ENCODE measurements at regions not wholly inside any gene's neighbourhood (a gene's known extent, or its start where the extent isn't known, plus 50 kb on each side); places are given as distances from the start of the nearest gene placed in this dataset.
"Not testable (repeated sequence)": the region's sequence is repeated elsewhere in the genome, so short reads cannot be mapped to it uniquely, and the experiment has no call there.

DNA sequence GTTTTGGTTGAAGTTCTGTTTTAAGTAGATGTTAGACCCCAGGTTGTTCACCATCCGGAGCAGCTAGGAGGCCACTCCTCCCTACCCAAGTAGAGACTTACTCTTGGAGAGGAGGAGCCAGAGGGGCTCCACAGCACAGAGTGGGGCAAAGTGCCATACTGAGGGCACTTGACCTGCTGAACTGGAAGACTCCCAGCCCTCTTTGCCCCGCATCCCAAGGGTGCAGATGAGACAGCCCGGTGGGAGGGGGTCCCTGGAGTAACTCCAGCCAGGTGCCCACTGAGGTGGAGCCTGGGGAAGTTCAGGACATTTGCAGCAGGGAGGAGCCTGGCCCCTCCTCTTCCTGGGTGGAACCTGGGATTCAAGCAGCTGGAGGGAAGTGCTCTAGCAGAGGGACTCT lies 102.1 kb upstream of the GPR6 start:
- ChIA-PET POLR2A (no interaction called here), CTCF (no interaction called here)

DNA sequence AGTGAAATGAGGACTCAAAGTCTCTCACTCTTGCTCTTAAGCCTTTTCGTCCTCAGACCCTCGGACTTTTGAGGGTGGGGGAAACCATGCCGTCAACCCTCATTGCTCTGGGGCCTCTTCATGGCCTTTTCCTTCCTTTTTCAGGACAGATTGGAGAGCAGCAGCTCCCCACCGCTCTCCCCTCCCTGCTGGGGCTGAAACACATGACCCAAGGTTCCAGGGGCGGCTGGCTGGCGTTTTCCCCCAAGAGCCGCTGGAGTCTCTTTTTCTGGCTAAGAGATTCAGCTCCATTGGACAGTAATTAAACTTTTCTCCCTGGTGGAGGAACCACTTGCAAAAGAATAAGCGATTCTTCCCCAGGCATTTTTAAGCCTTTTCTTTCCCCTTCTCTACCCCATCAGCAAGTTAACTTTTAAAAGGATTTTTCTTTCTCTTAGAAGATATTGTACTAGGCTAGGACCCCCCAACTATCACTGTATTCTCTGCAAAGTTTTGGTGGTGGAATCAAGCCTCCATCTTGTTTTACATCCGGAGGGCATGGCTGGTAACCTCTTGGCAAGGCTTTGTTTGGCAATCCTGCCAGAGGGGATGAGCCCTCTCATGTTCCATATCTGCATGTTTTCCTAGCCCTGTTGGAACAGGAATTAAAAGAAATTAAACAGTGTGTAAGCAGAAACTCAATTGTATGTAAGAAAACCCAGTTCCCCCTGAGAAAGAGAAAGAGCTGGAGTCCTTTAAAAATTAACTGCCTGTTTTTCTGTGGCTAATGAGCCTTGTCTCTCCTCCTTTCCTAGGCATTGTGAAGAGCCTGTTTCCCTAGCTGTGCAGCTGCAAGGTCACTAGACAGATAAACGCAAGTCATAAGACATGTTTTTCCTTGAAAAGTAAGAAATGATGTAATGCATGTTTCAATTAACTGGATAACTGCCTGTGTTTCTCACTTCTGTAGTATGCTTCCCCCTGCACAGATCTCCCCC lies 100.8 kb upstream of the GPR6 start:
- ChIA-PET CTCF (no interaction called here), POLR2A (no interaction called here)

DNA sequence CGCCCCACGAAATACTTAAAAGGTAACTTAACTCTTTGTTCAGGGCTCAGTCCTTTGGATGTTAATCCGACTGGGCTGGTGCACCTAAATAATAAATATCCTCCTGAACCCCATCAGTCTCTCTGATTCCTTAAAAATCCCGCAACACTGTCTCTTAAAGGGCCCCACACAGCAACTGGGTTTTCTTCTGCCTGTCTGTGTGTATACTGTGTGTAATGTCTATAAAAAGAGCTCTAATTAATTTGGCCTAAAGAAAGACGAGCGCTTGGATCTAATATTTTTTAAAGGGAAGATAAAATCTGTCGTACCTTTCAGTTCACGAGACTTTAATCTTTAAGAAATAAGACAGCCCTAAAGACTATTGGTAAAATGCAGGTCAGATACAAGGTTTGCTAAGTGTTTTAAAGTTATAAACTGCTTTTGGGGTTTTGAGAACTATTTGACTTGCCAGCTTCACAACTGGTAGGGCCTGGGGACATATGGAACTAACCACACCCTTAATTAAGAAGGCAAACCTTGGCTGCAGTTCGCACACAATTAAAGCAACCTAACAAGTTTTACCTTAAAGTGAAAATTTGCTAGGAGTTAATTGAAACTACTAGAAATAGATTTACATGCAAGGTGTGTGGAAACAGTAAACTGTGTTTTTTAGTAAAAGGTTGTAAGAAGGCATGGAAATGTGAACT lies 100.0 kb upstream of the GPR6 start:
- CTCF ChIA-PET, POLR2A ChIA-PET: not testable (repeated sequence)

DNA sequence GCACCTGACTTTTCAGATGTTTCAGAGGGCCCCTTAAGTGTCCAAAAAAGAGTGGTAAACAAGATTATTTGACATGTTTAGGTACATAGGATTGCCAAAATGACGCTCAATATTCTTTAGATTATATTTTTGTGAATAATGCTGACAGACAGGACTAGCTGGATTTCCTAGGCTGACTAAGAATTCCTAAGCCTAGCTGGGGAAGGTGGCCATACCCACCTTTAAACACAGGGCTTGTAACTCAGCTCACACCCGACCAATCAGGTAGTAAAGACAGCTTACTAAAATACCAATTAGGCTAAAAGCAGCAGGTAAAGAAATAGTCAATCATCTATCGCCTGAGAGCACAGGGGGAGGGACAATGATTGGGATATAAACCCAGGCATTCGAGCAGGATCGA lies 99.0 kb upstream of the GPR6 start:
- POLR2A ChIA-PET, CTCF ChIA-PET: not testable (repeated sequence)

DNA sequence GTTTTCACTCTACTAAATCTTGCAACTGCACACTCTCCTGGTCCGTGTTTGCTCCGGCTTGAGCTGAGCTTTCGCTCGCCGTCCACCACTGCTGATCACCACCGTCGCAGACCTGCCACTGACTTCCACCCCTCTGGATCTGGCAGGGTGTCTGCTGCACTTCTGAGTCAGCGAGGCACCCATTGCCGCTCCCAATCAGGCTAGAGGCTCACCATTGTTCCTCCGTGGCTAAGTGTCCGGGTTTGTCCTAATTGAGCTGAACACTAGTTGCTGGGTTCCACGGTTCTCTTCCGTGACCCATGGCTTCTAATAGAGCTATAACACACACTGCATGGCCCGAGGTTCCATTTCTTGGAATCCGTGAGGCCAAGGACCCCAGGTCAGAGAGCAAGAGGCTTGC lies 98.6 kb upstream of the GPR6 start:
- ChIA-PET POLR2A (no interaction called here), CTCF (no interaction called here)

DNA sequence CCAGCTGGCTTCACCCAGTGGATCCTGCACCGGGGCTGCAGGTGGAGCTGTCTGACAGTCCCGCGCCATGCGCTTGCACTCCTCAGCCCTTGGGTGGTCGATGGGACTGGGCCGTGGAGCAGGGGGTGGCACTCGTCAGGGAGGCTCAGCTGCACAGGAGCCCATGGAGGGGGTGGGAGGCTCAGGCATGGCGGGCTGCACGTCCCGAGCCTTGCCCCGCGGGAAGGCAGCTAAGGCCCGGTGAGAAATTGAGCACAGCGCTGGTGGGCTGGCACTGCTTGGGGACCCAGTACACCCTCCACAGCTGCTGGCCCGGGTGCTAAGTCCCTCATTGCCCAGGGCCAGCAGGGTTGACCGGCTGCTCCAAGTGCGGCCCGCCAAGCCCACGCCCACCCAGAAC lies 97.0 kb upstream of the GPR6 start:
- CTCF ChIA-PET = not testable (repeated sequence)

DNA sequence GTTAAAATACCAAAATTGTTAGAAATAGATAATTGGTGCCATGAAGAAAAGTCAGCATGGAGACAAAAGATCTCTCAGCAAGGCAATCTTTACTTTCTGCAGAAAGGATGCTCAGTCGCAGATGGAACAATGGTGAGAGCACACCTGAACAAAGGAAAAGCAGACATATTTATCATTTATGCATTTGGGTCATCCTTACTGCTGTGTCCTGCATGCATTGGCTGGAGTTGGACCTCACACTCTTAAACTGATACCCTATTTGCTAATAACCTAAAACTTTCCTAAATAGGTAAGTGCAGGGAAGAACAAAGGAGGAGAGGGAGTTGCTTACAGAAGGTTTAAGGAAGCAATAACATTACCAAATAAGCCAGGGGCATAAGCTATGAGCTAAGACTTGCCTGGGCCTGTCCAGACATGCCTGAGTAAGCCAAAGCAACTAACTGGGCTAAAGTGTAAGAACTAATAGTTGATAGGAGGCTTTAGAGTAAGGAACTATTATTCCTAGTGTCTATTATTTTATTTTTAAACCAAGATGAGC lies 96.1 kb upstream of the GPR6 start:
- POLR2A ChIA-PET, CTCF ChIA-PET: not testable (repeated sequence)

More for the DNA sequence above, 97.0 kb upstream of the GPR6 start:
- POLR2A ChIA-PET = not testable (repeated sequence)

DNA sequence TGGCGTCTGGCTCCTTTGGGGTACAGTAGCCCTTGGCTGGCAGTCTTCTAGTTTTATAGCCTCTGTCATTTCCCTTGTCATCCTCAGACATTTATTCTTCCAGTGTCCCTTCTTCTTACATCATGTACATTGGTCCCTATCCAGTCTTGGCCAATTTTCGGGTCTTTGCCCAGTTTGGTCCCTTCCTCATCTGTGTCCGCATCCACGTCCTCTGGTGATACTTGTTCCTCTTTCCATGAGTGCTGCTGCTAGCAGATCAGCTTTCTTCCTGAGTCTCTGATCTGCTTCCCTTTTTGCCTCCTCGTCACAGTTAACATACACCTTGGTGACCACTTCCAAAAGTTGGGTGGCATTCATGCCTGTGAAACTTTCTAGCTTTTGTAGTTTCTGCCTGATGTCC lies 86.2 kb upstream of the GPR6 start:
- ChIA-PET POLR2A (no interaction called here), CTCF (no interaction called here)

DNA sequence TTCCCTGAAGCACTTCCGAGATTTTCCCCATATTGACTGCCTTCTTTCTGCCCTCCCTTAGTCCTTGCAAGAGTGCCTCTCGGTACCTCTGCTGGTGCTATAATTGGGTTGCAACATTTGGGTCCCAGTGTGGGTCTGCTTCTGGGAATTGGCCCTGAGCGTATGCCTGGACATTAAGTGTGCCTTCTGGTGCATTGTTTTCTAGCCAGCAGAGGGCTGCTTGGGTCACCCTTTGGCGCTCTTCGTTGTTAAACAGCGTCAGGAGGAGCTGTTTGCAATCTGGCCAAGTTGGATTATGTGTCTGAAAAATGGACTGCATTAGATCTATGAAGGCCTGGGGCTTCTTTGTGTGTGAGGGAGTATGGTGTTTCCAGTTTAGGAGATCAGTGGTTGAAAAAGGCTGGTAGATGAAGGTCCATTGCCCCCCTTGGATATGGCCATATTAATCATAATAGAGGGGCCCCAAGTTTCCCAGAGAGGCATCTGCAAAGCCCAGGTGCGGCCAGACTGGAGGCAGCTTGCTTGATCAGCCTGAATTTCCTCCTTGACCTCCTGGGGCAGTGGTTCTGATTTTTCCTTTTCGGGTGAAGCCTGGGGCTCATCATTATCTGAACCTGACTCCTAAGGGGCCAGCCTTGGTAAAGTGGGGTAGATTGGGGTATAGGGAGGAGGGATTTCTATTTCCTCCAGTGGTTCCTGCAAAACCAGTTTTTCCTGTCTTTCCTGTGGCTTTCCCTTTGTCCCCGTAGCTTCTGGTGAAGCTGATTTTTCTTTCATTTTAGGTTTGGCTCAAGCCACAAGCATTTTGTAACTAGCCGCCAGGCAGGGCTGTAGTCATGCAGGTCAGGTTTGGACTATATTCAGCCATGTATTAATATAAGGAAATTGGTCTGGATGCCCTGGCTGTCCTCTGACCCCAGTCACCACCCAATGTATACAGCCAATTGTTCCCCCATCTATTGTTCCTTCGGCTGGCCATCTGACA lies 85.4 kb upstream of the GPR6 start:
- CTCF ChIA-PET = no interaction called here

DNA sequence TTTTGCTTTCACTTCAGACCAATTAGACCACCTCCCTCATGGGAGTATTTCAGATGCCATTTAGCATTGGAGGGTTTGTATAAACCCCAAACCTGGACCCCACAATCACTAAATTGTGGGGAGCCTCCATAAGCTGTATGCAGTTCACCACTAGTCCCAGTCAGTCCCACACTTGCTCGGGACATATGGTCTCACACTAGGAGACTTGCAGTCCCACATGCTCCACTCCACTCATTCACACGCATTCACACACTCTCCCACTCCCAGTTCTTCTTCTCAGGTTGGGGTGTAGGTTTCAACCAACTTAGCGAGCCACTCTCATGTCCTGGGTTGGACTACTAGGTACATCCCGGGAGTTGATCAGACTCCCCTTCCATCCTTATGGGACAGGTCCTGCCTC lies 84.5 kb upstream of the GPR6 start:
- POLR2A ChIA-PET = no interaction called here
- CTCF ChIA-PET = no interaction called here

More for the DNA sequence above, 85.4 kb upstream of the GPR6 start:
- POLR2A ChIA-PET = no interaction called here

DNA sequence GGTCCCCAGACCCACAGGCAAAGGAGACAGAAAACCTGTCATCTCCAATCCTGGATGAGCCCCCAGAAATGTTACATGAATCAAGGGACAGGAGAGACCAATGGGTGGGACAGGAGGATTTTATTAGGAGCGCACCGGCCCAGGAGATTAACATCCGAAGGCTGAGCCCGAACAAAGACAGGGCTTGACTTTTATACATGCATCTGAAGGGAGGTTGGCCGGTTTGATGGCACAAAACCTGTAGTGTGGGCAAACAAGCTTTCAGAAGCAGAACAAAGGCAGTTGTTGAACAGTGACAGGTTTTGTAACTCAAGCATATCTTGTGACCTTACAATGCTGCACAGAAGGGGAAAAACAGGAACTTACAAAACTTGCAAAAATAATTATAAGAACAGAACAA lies 83.9 kb upstream of the GPR6 start:
- POLR2A ChIA-PET = no interaction called here
- CTCF ChIA-PET = no interaction called here

DNA sequence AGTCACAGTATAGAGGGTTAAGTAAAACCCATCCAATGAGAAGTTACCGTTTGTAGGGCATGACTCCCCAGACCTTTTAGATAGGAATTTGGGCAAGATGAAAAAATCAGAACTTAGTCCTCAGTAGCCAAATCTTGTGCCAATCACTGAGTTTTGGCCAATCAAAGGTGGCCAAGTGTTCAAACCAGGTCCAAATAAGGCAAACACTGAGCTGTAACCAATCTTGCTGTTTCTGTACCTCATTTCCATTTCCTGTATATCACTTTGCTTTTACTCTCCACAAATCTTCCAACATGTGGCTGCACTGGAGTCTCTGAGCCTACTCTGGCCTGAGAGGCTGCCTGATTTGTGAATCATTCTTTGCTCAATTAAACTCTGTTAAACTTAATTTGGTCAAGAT lies 81.8 kb upstream of the GPR6 start:
- POLR2A ChIA-PET = no interaction called here
- CTCF ChIA-PET = interaction anchor here (1.0 kb wide), 1 partner anchor 154 kb away, joined by 3 read pairs; no protein-coding TSS in a partner anchor

DNA sequence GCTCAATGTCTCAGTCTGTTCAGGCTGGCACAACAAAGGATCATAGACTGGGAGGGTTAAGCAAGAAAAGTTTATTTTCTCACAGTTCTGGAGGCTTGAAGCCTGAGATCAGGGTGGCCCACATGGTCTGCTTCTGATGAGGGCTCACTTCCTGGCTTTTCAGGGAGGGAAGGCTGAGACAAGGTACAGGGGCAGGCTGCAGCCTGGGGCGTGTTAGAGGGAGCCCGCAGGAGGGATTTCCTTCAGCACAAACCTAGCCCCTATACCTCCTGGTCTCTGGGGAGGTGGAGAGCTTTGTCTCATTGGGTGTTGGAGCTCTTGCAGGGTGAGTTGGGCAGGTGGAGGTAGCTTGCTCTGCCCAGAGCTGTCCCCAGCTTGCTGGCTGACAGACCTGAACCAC lies 81.1 kb upstream of the GPR6 start:
- POLR2A ChIA-PET = no interaction called here
- CTCF ChIA-PET = no interaction called here

DNA sequence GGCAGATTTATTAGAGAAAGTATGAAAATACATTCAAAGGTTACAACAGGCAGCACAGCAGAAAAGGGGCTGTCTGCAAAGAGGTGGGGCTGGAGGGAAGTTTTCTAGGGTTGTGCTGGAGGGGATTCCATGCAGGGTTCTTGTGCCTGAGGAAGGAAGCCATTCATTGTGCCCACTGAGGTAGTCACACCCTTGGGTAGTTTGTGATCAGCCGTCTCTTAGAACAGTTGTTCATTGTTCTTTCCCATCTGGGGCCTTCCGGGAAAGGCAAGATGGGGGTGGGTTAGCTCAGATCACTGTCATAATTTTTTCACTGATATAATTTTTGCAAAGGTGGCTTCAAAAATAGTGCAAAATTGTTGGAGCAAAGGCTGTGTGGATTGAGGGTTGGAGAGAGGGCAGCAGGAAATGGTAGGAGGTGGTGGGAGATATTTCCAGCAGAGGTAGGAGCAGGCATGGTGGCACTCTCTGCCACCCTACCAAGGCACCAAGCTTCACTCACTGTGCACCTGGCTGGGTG lies 80.5 kb upstream of the GPR6 start:
- POLR2A ChIA-PET = no interaction called here
- CTCF ChIA-PET = no interaction called here

DNA sequence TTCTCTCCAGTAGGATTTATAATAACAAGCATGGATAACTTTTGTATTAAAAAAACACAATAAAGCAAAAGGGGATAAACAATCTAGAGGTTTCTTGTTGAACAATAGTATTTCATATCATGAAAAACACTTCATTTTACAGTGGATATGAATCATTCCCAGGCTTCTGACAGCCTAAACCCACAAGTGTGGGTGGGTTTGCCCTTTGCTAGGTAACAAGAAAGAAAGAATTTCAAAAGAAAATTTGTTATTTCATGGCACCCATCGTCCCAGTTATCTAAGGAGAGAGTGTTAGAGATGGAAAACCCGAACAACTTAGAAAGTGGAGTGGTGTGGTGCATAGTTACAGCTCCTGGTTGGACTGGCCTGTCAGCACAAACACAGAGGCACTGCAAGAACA lies 76.1 kb upstream of the GPR6 start:
- POLR2A ChIA-PET = no interaction called here
- CTCF ChIA-PET = no interaction called here

DNA sequence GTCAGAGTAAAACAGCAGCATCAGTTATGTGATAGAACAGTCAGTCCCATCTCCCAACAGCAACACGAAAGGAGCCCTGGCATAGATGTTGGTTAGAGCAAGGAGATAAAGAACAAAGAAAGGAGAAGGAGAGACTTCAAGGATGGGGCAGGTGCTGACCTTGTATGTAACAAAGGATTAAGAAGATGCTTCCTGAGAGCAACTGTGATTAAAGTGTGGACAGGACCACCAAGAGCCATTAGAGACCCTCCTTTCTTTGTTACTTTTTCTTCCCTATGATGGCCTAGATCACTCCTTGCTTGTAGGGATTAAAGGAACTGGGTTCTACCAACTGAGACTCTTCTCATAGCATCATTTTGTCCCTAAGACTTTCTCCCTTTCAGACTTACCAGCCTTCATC lies 75.2 kb upstream of the GPR6 start:
- CTCF ChIA-PET = no interaction called here

DNA sequence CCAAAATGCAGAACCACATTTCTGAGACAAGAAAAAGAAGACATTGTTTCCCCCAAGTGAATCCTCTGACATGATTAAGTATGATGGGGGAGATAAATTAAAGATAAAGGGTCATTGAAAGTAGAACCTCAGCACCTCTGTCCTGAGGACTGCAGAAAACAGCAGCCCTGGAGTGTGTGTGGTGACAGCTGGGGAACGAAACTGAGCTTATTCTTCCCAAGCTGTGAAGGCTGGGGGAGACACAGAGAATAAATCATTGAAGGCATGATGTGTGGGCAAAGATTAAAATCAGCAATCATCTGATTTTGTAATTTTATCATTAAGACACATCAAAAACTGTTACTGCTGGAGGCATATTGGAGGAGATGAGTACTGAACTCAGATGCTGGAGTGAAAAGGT lies 67.5 kb upstream of the GPR6 start:
- POLR2A ChIA-PET = no interaction called here
- CTCF ChIA-PET = no interaction called here

More for the DNA sequence above, 75.2 kb upstream of the GPR6 start:
- POLR2A ChIA-PET = no interaction called here

DNA sequence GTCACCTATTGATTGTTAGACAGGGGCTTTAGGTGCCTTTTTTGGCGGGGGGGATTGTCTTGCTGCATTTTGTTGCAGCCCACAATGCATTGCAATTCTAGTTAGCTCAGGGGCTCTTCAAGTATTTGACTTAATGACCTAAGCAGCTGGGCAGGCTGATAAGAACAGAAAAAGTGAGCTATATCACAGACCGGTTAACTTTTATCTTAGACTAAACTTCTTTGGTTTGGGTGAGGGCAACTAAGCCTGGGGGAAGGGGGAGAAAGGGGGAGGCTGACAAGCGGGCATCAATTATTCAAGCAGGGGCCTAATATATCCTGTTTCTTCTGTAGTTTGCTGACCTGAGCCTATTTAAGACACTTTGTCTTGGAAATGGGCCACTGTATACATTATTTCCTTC lies 66.0 kb upstream of the GPR6 start:
- POLR2A ChIA-PET = no interaction called here
- CTCF ChIA-PET = no interaction called here

DNA sequence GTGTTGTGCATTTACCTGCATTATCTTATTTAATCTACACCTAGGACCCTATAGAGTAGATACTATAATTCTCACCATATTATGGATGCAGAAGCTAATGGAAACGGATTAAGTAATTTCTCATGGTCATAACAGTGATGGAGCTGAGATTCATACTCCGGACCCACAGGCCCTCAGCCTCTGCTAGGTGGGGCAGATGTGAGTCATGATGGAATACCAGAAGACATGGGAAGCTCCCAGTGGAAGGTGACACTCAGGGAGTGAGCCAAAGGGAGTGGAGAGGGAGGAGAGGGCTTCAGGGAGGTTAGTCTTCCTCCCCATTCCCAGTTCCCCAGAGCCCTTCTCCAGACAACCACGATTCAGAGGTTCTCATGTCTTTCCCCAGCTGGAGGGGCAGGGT lies 65.2 kb upstream of the GPR6 start:
- ChIA-PET CTCF (no interaction called here), POLR2A (no interaction called here)

DNA sequence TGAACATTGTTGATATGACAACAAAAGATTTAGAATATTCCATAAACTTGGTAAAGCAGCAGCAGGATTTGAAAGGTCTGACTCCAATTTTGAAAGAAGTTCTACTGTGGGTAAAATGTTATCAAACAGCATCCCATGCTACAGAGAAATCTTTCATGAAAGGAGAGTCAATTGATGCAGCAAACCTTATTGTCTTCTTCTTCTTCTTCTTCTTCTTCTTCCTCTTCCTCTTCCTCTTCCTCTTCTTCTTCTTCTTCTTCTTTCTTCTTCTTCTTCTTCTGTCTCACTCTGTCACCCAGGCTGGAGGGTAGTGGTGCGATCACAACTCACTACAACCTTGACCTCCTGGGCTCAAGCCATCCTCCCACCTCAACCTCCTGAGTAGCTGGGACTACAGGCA lies 62.4 kb upstream of the GPR6 start:
- CTCF ChIA-PET, POLR2A ChIA-PET: not testable (repeated sequence)
